ENCODE measurements at regions not wholly inside any gene's neighbourhood (a gene's known extent, or its start where the extent isn't known, plus 50 kb on each side); places are given as distances from the start of the nearest gene placed in this dataset.

GRCh38 chr12:34401659-34402227, 379.4 kb downstream of the ALG10 start:
- TF ChIP-seq PRDM4 (tag by site-specific recombination; IDR thresholded peaks at IDR 0.05) = no peak
- TF ChIP-seq ZNF580 (tag by site-specific recombination; IDR thresholded peaks at IDR 0.05) = no peak
- no peak for TF ChIP-seq CTCF (tag by site-specific recombination; IDR thresholded peaks at IDR 0.05)
- no peak for TF ChIP-seq ZNF501 (tag by site-specific recombination; IDR thresholded peaks at IDR 0.05)
